HG02623 (cell line): ENCODE measurements at regions not wholly inside any gene's neighbourhood (a gene's known extent, or its start where the extent isn't known, plus 50 kb on each side); places are given as distances from the start of the nearest gene placed in this dataset.
"Not testable (repeated sequence)": the region's sequence is repeated elsewhere in the genome, so short reads cannot be mapped to it uniquely, and the experiment has no call there.

Source experiments
- ATAC-seq: cut with Tn5 transposase; IDR thresholded peaks from one replicate; pipeline ENCODE4 v1.9.1; 2021; ENCODE audit warnings: moderate library complexity; ENCODE audit not compliant: unreplicated experiment

DNA sequence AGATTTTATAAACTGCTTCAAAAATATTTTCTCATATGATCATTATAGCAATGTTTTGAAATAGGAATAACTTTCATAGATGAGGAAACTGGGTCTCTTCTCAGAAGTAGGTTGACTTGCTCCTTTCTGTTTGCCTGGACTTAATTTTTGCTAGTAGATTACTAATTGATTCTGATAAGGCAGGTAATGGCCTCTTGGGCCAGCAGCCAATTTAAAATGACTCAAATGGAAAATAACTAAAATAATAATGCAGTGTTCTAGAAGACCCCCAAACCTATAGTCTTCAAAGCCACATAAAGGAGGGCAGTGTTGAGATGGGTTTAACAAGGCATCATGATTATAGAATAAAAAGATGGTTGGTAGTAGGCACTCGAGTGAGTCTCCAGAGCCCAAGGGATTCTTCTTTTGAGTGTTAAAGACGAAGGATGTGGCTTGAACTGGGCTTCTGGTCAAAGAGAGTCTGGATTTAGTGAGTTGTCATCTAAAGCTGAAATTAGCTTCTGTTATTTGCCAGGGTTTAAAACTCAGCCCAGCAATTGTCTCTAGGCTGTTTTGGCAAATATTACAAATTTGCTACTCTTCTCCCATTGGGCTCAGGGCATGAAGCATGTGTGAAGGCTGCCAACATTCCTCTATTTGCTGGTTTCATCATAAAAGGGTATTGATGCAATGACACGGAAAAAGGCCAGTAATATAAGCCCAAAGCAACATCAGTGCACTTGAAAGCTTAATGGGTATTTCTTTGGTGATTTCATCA lies 297.1 kb upstream of the MEIS2 start:
- no peak for ATAC-seq

DNA sequence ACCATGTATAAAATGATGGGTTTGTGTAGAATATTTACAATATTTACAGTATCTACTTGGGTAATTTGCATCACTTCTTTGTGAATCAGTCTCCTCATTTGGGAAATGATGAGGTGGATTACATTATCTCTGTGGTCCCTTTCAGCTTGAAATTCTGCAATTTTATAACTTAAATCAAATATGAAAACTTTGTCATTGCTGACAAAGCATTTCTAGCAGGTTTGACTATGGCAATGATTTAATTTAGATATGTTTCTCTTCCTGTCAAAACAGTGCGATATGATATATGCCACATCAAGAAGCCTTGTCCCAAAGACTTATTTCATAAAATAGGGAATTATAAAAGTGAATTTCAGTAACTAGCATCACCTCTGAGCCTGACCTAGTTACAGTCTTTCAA lies 315.8 kb upstream of the MEIS2 start:
- no peak for ATAC-seq

DNA sequence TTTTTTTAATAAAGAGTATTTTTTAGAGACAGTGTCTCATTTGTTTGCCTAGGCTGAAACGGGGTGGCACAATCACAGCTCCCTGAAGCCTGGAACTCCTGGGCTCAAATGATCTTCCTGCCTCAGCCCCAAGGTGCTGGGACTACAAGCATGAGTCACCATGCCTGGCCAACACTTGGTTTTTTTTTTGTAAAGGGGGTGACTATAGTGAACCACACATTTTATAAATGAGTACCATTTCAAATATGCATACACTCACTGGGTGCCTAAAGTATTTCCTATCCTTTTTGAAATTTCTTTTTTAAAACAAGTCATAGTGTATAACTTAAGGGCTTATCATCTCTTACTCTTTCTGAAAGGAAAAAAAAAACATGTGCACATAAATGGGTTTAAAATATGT lies 325.2 kb upstream of the MEIS2 start:
- ATAC-seq: no peak

GRCh38 chr15:37427393-37427792 lies 327.0 kb upstream of the MEIS2 start:
- ATAC-seq: not testable (repeated sequence)

DNA sequence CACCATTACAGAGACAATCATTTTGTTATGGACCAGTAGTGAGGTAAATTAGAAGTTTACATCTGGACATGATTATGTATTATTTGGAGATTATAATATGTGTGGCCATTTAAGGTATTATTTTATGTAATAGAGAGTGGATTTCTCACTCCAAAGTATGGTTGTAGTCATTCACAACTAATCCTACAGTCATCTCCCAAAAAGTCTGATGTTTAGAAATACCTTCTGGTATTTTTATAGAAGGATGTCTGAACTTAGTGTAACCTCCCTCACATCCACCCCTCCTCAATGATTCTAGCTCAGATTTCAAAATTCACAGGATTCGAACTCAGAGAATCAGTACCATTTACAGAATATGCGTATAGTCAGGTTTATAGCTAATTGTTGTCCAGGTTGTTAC lies 346.6 kb upstream of the MEIS2 start:
- ATAC-seq: no peak

- no peak for ATAC-seq
Observed at GRCh38 chr15:37452498-37452897, 352.1 kb upstream of the MEIS2 start.

DNA sequence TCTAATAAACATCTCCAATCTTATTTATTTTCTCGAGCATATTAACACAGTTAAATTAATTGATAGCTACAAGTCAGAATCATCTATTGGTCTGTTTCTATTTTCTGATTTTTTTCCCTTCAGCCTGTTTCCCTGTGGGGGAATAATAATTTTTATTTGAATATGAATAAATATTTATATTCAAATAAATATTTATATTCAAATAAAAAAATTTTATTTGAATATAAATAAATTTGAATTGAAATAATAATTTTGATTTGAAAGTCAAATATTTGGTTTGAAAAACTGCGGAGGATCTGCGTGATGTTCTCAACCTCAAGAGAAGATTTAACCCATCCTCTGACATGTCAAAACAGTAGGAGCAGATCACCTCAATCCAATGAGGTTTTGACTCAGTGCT lies 380.1 kb upstream of the MEIS2 start:
- no peak for ATAC-seq

GRCh38 chr15:37481126-37481525 lies 380.8 kb upstream of the MEIS2 start:
- ATAC-seq: no peak

GRCh38 chr15:37483779-37484178 lies 383.4 kb upstream of the MEIS2 start:
- no peak for ATAC-seq

DNA sequence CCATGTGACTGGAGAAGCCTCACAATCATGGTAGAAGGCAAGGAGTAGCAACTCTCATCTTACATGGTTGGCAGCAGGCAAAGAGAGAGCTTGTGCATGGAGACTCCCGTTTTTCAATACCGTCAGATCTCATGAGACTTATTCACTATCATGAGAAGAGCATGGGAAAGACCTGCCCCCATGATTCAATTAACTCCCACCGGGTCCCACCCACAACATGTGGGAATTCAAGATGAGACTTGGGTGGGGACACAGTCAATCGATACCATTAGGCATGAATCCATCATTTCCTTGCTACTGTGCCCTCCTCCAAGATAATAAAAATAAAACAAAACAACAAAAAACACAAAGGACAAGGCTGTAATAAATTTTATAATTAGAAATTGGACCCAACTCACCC lies 384.7 kb upstream of the MEIS2 start:
- no peak for ATAC-seq

- ATAC-seq: no peak
Observed at GRCh38 chr15:37490707-37491106, 390.4 kb upstream of the MEIS2 start.

DNA sequence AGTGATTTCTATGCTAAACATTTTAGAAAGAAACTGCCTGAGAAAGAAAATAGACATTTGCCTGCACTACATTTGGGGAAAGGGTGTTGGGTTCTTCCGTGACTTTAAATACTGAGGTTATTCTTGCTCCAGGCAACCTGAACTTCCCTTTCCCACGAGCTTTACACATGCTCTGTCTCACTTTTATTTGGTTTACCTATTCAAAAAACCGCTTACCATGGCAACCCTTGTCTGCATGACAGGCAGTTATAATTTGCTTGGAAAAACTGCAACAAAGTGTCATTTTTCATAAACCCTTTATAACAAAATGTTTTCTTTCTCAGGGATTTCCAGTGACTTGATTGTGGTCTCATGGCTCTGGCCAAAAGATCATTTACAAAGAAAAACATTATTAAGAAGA lies 416.3 kb upstream of the MEIS2 start:
- no peak for ATAC-seq

- ATAC-seq: no peak
Observed at GRCh38 chr15:37517191-37517895, 417.0 kb upstream of the MEIS2 start.

- ATAC-seq: no peak
Observed at GRCh38 chr15:37518436-37518835, 416.0 kb upstream of the TMCO5A start.

DNA sequence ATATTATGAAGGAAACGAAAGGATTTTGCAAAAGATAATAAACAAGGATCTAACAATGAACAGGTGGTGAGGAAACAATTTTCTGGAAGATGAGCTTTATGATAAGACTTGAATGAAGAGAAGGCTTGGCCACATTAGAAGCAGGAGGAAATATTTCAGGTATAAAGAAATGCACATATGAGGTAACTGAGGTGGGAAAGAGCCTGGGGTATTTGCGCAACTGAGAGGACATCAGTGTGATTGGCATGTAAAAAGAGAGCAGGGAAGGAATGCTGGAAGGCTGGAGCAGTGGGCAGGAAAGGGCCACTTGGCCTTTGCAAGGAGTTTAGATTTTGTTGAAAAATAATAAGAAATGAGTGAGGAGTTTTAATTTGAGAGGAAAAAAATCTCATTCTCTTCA lies 414.4 kb upstream of the TMCO5A start:
- ATAC-seq: no peak

DNA sequence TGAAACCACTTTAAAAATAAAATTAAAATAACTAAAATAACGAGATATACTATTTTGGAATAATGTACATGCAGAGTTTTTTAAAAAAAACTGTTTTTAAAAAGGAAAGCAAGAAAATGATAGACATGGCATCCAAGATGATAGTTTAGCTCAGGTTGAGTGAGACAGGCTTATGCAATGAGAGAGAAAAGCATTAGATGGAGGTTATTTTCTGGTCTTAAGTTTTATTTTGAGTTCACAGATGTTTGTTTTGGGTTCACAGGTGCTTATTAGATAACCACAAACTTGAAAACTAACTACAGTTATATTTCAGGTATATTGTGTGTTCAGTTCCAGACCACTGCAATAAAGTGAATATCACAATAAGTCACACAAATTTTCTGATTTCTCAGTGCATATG lies 413.6 kb upstream of the TMCO5A start:
- no peak for ATAC-seq

GRCh38 chr15:37524601-37525000 lies 409.8 kb upstream of the TMCO5A start:
- ATAC-seq: no peak

- no peak for ATAC-seq
Observed at GRCh38 chr15:37528432-37528831, 406.0 kb upstream of the TMCO5A start.

DNA sequence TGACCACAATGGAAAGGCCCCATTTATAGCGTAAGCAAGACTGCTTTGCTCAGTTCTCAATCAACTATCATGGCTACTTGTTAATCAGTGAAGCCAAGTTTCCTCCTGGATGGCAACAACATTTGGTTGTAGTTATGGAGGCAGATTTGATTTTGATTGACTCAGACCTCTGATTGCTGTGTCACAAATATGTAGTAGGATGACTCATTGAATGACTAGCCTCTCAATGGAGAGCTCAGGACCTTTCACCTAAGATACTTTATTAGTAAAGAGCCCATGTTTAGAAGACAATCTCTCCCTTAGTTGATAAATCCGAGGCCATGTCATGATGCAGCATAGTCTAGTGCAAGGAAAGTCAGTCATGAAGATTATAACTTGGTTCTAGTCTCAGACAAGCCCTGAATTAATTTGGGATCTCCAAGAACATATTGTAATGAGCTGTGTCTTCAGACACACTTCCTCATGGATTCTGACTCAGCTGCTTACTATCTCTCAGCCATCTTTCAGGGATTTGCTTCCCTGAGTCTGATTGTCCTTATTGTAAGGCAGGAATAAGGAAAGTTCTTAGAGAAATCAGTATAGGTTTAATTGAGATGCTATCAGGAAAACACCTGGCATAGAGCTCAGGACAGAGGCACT lies 397.4 kb upstream of the TMCO5A start:
- ATAC-seq: no peak

- ATAC-seq: no peak
Observed at GRCh38 chr15:37537802-37538201, 396.6 kb upstream of the TMCO5A start.

- ATAC-seq: no peak
Observed at GRCh38 chr15:37548116-37548515, 386.3 kb upstream of the TMCO5A start.

DNA sequence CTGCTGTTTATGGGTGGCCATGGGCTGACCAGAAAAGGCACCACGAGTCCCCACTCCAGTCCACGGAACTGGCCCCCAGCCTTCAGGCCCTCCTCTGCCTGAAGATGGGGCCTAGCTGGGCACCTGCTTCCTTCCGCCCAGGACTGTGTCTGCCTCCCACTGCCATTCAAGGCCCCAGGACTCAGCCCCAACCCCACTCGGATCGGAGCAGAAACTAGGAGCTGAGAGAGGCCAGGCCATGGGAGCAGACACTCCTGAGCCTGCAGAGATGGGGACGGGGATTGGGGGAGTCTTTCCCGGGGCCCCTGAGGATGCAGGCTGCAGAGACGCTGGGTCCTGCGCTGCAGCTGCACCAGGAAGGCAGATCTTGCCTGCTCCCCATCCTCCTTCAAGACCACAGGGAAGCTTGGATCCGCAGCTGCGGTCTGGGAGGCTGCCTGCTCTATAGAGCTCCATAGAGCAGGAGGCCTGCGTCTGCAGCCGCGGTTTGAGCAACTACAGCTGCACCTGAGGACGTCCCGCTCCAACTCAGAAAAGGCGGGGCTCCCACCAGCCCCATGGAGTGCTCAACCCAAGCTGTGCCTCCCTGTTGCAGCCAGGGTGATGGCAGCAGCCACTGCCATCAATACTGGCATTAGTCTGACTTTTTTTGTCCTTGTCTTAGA lies 383.9 kb upstream of the TMCO5A start:
- ATAC-seq: no peak
